ENCODE measurements at regions not wholly inside any gene's neighbourhood (a gene's known extent, or its start where the extent isn't known, plus 50 kb on each side); places are given as distances from the start of the nearest gene placed in this dataset.

DNA sequence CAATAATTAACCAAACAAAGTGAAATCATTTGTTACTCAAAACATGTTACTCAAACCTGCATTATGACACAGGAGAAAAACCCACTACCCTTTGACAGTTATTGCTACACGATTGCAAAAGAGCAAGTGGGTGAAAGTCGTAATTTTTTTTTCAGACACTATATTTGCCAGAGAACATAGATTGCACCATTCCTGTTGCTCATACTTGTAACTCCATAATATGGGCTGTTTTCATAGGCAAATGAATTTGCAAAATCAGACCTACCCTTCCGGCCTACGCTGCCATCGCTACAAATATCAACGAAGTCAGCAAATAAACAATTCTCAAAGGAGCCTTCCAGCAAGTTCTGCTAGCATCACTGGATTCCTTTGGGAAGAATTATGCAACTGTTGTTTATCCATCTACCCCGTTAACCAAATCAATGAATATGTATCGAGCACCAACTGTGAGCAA lies 396.5 kb downstream of the IRS2 start:
- Histone ChIP-seq H3K27me3 (ENCODE audit: insufficient read depth, low read depth, severe bottlenecking) (no peaks in the 10 kb centered on the region), H3K27ac (no peak overlapping the region), H3K9me3 (ENCODE audit: severe bottlenecking) (no peaks in the 10 kb centered on the region), H3K36me3 (no peaks in the 10 kb centered on the region), H3K4me3 (ENCODE audit: low read depth, low read length) (no peak overlapping the region)
- no peak for DNase-seq
- TF ChIP-seq CTCF (IDR thresholded peaks at IDR 0.05; ENCODE audit: low read depth, low read length), result no peak

- Histone ChIP-seq H3K27me3 (ENCODE audit: insufficient read depth, low read depth, severe bottlenecking) (no peaks in the 10 kb centered on the region), H3K36me3 (no peaks in the 10 kb centered on the region), H3K4me3 (ENCODE audit: low read depth, low read length) (no peak overlapping the region), H3K9me3 (ENCODE audit: severe bottlenecking) (no peaks in the 10 kb centered on the region), H3K27ac (no peak overlapping the region)
- no peak for TF ChIP-seq CTCF (IDR thresholded peaks at IDR 0.05; ENCODE audit: low read depth, low read length)
- no peak for DNase-seq
Observed at GRCh38 chr13:109389456-109389855, 396.9 kb downstream of the IRS2 start.

DNA sequence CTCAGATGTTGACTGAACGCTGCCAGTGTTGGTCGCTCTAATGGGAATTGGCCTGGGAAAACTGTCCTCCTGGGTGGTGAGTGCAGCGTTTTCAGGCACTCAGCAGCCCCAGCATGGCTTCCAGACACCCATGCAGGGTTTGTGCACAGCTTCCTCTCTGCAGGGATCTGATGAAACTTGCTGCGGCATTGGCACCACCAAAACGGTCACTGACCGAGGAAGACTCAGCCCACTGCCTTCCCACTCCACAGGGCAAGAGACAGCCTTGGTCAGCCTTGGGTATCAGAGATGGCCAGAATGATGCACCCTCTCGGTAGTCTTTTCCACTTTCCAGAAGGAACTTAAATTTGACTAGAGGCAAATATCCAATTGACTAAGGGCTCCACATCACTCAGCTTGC lies 398.9 kb downstream of the IRS2 start:
- no peak for TF ChIP-seq CTCF (IDR thresholded peaks at IDR 0.05; ENCODE audit: low read depth, low read length)
- H3K27ac ChIP-seq, result no peak overlapping the region
- DNase-seq, result no peak
- no peaks in the 10 kb centered on the region for H3K36me3 ChIP-seq
- H3K27me3 ChIP-seq (ENCODE audit: insufficient read depth, low read depth, severe bottlenecking), result no peaks in the 10 kb centered on the region
- H3K9me3 ChIP-seq (ENCODE audit: severe bottlenecking), result no peaks in the 10 kb centered on the region
- no peak overlapping the region for H3K4me3 ChIP-seq (ENCODE audit: low read depth, low read length)

DNA sequence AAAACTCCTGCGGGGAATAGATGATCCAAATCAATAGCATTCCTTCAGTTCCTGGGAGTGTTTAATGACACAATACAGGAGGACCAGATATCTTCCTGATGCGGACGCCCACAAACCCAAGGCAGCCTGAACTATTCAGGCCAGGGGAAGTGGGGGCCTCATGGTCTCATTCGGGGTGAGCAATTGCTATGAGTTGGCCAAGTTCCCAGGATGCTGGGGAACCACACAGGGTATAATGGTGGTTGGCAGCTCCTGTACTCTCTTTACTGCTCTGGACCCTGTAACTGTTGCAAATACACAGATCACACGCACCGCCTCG lies 401.2 kb downstream of the IRS2 start:
- H3K9me3 ChIP-seq (ENCODE audit: severe bottlenecking), result no peaks in the 10 kb centered on the region
- H3K36me3 ChIP-seq, result no peaks in the 10 kb centered on the region
- H3K27me3 ChIP-seq (ENCODE audit: insufficient read depth, low read depth, severe bottlenecking), result no peaks in the 10 kb centered on the region
- TF ChIP-seq CTCF (IDR thresholded peaks at IDR 0.05; ENCODE audit: low read depth, low read length), result no peak
- no peak for DNase-seq
- no peak overlapping the region for H3K27ac ChIP-seq
- H3K4me3 ChIP-seq (ENCODE audit: low read depth, low read length), result no peak overlapping the region

DNA sequence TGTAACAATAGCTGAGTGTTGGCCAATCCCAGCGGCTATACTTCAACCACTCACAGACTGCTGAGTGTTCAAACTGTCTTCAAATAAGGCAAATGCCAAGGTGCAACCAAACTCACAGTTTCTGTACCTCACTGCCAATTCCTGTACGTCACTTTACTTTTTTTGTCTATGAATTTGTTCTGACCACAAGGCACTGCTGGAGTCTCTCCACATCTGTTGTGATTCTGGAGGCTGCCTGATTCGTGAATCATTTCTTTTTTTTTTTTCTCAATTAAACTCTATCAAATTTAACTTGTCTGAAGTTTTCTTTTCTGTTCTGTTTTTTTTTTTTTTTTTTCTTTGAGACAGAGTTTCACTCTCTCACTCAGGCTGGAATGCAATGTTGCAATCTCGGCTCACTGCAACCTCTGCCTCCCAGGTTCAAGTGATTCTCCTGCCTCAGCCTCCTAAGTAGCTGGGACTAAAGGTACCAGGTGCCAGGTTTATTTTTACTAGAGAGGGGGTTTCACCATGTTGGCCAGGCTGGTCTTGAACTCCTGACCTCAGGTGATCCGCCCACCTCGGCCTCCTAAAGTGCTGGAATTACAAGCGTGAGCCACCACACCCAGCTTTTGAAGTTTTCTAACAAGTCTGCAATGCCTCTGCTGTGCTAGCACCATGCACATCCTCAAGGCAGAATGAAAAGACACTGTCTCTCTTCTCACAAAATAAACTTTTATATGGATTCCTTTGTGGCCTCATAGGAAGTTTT lies 401.7 kb downstream of the IRS2 start:
- Histone ChIP-seq H3K27ac (no peak overlapping the region), H3K4me3 (ENCODE audit: low read depth, low read length) (no peak overlapping the region), H3K9me3 (ENCODE audit: severe bottlenecking) (no peaks in the 10 kb centered on the region), H3K27me3 (ENCODE audit: insufficient read depth, low read depth, severe bottlenecking) (no peaks in the 10 kb centered on the region), H3K36me3 (no peaks in the 10 kb centered on the region)
- DNase-seq, result no peak
- no peak for TF ChIP-seq CTCF (IDR thresholded peaks at IDR 0.05; ENCODE audit: low read depth, low read length)

DNA sequence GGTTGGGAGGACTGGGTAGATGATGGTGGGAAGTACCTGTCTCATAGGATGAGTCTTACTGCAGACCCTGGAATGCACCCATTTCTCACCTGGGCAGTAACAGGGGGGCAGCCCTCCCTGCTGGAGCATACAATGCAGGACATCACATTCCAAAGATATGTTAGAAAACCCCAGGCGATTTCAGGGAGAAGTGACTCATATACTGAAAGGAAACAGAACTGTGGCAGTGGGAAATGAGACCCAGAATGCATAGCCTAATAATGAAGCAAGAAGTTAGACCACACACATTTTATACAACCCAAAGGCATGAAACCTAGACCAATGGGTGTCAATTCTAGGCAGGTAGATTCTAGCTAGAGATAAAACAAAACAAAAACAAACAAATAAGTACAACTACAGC lies 402.7 kb downstream of the IRS2 start:
- Histone ChIP-seq H3K9me3 (ENCODE audit: severe bottlenecking) (no peaks in the 10 kb centered on the region), H3K27me3 (ENCODE audit: insufficient read depth, low read depth, severe bottlenecking) (no peaks in the 10 kb centered on the region), H3K4me3 (ENCODE audit: low read depth, low read length) (no peak overlapping the region), H3K36me3 (no peaks in the 10 kb centered on the region), H3K27ac (no peak overlapping the region)
- no peak for TF ChIP-seq CTCF (IDR thresholded peaks at IDR 0.05; ENCODE audit: low read depth, low read length)
- DNase-seq, result no peak
